A673 (cell line): ENCODE measurements at regions not wholly inside any gene's neighbourhood (a gene's known extent, or its start where the extent isn't known, plus 50 kb on each side); places are given as distances from the start of the nearest gene placed in this dataset.

Experiments used
- EZH2 ChIP-seq: fragments of 200-600 bp; sonication (generic); IDR thresholded peaks from 2 replicates; pipeline ENCODE4 v1.6.1; 2017; ENCODE audit warnings: borderline replicate concordance, low read depth, mild to moderate bottlenecking, mixed read lengths, antibody characterized with exemption, low read length; ENCODE audit not compliant: poor library complexity, severe bottlenecking
- TF ChIP-seq, protein P1 (sequence below): fragments of 300-800, 200-600 bp; sonication (generic); conservative IDR thresholded peaks from 2 replicates; pipeline ENCODE4 v1.5.1; 2017; ENCODE audit warnings: low read depth, mild to moderate bottlenecking, antibody characterized with exemption, low read length, moderate library complexity, mixed read lengths

DNA sequence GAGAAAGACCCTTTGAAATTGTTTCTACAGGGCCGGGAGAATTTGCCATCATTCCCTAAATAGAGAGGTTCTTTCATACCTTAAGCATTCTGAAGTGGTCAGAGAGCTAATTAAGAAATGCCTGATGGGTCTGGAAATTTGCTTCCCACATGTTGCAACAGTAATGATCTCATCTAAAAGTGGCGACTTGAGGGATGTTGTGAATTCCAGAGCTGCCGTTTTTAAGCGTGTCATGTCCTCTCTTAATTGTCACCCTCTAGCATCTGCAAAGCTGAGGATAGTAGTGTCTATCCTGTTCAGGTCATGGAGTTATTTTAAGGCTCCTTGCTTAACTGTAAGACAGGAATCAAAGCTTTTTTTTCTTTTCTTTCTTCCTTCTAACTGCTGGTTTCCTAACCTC, 60.4 kb downstream of the FOS start:
- TF ChIP-seq, protein P1, sequence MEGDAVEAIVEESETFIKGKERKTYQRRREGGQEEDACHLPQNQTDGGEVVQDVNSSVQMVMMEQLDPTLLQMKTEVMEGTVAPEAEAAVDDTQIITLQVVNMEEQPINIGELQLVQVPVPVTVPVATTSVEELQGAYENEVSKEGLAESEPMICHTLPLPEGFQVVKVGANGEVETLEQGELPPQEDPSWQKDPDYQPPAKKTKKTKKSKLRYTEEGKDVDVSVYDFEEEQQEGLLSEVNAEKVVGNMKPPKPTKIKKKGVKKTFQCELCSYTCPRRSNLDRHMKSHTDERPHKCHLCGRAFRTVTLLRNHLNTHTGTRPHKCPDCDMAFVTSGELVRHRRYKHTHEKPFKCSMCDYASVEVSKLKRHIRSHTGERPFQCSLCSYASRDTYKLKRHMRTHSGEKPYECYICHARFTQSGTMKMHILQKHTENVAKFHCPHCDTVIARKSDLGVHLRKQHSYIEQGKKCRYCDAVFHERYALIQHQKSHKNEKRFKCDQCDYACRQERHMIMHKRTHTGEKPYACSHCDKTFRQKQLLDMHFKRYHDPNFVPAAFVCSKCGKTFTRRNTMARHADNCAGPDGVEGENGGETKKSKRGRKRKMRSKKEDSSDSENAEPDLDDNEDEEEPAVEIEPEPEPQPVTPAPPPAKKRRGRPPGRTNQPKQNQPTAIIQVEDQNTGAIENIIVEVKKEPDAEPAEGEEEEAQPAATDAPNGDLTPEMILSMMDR: no peak
- TF ChIP-seq EZH2: no peak
